GM18951 (cell line): ENCODE measurements at regions not wholly inside any gene's neighbourhood (a gene's known extent, or its start where the extent isn't known, plus 50 kb on each side); places are given as distances from the start of the nearest gene placed in this dataset.

Experiments
- POLR2A ChIP-seq: IDR thresholded peaks from 4 replicates; pipeline ENCODE4 v1.6.1; 2011; ENCODE audit warnings: mild to moderate bottlenecking; ENCODE audit not compliant: insufficient read length, insufficient read depth; ENCODE audit errors: extremely low read depth
- in situ Hi-C: fragments of 300-500 bp; cut with MboI; formaldehyde crosslinking; loops from one replicate; pipeline ENCODE4 v1.12.0; 2022; ENCODE audit warnings: low sequenced_read_pairs, mixed read lengths, inconsistent platforms; ENCODE audit not compliant: unreplicated experiment

DNA sequence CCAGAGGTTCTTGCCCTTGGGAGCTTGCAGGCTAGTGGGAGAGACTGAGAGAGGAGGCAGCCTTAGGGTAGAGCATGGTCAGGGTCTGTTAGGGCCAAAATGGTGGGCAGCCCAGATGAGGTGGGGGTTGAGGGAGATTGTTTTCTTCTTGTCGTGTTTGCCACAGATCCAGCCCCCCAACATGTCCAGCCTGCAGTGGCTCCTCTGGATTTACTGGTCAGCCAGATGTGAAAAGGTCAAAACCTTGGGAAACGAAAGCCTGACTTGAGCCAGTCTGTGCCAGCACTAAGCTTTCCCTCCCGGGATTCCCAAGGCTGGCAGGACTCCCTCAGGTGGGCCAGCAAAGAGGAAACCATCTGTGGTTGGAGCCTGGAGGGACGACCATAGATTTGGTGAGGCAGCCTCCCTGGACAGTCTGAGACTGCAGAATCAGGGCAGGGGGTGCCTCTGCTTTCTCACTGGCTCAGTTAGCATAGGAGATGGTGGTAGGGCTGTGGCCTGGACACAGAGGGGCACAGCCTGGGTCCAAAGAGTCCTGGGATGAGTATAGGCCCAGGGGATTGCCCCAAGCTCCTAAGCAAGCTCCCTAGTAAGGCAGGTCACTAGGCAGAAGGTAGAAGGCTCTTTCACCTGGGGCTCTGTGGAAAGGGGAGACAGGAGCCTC, 51.2 kb upstream of the PRR23C start:
- in situ Hi-C loops: loop anchor here (10.0 kb wide), 1 partner anchor 141 kb away; no protein-coding TSS in a partner anchor
- no peak for TF ChIP-seq POLR2A

DNA sequence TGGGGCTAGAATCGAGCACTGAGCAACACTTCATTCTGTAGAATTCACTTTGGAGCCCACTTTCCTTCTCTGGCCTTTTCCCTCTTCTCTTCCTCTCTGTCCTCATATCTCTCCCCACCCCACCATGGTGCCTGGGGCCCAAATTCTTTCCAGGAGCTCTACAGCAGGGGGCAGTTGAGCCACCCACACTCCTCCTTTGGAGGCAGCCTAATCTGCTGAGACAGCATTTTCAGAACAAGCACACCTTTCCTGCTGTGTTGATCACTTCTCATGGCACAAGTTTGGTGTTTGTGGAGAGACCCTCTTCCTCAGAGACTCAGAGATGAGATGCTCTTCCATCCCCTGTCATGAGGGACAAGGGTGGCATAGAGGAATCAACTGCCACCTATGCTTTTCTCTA, 52.0 kb upstream of the PRR23C start:
- no peak for TF ChIP-seq POLR2A
- in situ Hi-C loops: loop anchor here (10.0 kb wide), 1 partner anchor 142 kb away; no protein-coding TSS in a partner anchor

- in situ Hi-C loops: loop anchor here (10.0 kb wide), 1 partner anchor 144 kb away; no protein-coding TSS in a partner anchor
- TF ChIP-seq POLR2A: no peak
Observed at GRCh38 chr3:139098391-139098790, 53.7 kb upstream of the PRR23C start.

DNA sequence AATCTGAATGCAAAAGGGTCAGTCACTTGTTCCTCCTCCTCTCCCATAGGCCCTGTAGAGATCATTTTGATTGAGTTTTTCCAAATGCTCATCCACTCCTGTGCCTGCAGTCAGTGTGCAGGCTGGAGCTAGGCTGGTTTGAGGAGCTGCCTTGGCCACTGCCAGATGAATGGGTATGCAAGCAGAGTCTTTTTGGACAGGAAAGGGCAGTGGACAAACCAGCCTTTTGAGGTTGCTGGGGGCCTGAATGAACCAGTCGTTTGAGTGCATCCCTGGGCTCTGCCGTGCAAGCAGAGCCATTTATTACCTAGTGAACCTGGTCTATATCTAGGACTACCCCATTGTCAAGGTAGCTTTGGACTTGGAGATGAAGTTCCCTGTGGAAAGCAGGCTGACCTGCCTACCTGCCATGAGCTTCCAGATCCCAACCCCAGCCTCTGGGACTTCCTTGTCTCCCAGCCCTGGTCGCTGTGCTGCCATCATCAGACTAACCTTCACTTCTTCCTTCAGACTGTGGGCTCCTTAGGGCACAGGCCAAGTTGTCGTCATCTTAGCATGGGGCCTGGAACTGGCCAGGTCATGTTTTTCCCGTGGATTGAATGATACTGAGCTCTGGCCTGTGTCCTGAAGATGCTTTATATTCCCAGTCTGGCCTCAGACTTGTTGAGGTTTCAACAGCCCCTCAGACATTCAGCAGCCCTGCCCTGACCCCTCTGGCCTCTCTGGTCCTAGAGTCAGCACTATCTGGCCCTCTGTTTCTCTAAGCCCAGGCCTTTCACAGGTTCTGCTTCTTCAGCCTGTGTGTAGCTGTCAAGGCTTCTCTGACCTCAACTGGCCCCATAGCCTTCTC, 55.5 kb upstream of the PRR23C start:
- no peak for TF ChIP-seq POLR2A
- in situ Hi-C loops: loop anchor here (10.0 to 25.0 kb wide), 2 partner anchors 145 to 212 kb away; no protein-coding TSS in a partner anchor

- in situ Hi-C loops: loop anchor here (25.0 kb wide), 1 partner anchor 211 kb away; no protein-coding TSS in a partner anchor
- no peak for TF ChIP-seq POLR2A
Observed at GRCh38 chr3:139100821-139101220, 56.1 kb upstream of the PRR23C start.

DNA sequence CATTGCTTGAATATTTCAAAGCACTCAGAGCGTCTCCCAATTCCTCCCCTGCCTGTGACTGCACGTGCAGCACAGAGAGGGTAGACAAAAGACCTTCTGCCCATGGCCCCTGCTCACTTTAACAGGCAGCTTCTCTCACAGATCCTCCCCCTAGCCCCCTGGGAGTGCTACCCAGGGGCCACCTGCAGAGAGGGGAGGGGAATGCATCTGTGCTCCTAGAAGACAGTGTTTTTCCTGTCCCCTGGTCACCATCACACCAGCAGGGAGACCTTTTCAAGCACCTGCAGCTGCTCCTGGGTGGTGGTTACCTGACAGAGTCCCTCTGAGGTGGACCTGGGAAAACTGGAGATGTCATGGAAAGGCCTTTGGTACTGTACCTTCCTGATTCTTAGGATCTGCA, 56.7 kb upstream of the PRR23C start:
- in situ Hi-C loops: loop anchor here (25.0 kb wide), 1 partner anchor 211 kb away; no protein-coding TSS in a partner anchor

GRCh38 chr3:139103484-139103883, 58.8 kb upstream of the PRR23C start:
- no peak for TF ChIP-seq POLR2A
- in situ Hi-C loops: loop anchor here (25.0 kb wide), 1 partner anchor 209 kb away; no protein-coding TSS in a partner anchor

More for the DNA sequence above, 56.7 kb upstream of the PRR23C start:
- no peak for TF ChIP-seq POLR2A

DNA sequence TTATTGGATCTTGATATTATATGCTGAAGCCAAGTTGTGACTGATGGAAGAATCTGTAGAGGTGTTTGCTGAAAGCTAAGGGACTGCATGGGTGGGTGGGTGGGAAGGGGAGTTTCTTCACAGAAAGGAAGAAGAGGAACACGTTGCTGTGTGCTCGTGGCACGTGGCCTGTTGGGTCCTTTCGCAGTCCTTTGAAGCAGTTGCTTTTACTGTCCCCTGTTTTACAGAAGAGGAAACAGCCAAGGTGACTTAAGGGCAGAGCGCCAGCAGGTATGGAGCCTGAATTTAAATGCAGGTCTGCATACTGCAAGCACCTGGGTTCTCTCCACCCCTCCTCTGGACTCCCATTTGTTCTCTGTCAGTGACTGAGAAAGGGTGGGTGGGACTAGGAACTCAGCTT, 59.4 kb upstream of the PRR23C start:
- TF ChIP-seq POLR2A: no peak
- in situ Hi-C loops: loop anchor here (25.0 kb wide), 1 partner anchor 208 kb away; no protein-coding TSS in a partner anchor

DNA sequence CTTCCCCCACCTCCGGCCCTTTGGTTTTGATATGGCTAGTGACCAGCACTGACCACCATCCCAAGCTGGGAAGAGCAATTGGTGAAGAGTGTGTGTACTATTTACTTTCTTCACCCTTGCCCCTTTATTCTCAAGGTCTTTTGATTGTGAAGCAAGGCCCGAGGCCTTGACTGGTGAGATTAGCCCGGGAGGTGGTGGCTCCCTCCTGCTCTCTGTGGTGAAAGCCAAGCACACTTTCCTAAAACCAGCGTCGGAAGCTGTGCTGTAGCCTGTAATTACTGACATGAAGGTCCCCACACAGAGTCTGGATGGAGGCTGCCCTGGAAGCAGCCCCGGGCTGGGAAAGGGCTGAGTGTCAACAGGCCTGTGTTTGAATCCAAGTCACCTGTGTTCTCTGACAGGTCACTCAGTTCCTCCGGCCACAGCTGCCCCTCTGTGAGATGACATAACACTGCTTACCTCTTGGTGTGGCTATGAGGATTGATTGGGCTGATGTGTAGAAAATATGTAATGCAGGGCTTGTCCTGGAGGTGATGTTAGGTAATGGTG, 60.5 kb upstream of the PRR23C start:
- no peak for TF ChIP-seq POLR2A
- in situ Hi-C loops: loop anchor here (25.0 kb wide), 1 partner anchor 207 kb away; no protein-coding TSS in a partner anchor

GRCh38 chr3:139106013-139106932, 61.6 kb upstream of the PRR23C start:
- in situ Hi-C loops: loop anchor here (25.0 kb wide), 1 partner anchor 206 kb away; no protein-coding TSS in a partner anchor

DNA sequence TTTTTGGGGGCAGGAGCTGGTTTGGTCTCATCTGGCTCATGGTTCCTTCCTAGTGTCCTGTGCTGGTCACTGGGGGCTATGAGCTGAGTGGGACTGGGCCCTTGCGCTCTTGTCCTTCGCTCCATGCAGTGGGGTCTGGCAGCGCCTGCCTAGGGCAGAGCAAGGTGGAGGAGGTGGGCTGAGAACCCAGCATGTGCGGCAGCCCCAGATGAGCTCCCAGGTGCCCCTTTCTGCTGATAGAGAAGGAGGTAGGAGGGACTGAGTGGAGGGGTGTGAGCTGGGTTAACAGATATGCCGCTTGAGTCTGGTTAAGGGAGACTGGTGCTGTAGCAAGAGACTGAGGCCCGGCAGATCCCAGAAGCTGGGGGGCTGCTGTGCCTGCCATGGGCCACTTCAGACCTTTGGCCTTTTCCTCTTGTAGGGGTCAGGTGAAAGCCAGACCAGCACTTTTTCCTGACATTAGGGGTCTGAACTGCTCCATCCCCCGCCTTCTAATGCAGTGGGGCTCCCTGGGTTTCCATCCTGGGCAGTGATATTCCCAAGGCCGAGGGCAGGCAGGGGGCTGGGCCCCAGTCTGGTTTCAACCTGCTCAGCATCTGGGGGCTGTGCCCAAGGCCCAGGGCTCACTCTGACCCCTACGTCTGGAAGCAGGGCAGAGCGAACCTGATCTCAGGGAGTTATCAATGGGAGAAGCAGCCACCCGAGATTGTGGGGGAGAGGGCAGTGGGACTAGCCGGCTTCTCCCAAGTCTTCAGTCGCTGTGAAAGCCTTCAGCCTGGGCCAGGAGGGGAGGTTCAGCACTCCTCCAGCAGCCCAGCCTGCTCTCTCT, 62.9 kb upstream of the PRR23C start:
- in situ Hi-C loops: loop anchor here (25.0 kb wide), 1 partner anchor 205 kb away; no protein-coding TSS in a partner anchor
- TF ChIP-seq POLR2A: no peak

More at GRCh38 chr3:139106013-139106932, 61.6 kb upstream of the PRR23C start:
- TF ChIP-seq POLR2A: no peak
